ENCODE measurements at regions not wholly inside any gene's neighbourhood (a gene's known extent, or its start where the extent isn't known, plus 50 kb on each side); places are given as distances from the start of the nearest gene placed in this dataset.

GRCh38 chr4:177109769-177110168 is 199.9 kb upstream of the NEIL3 start:
- DNase-seq (ENCODE audit: low read depth) = no peak

GRCh38 chr4:177116161-177116560 is 193.5 kb upstream of the NEIL3 start:
- no peak for DNase-seq (ENCODE audit: low read depth)

GRCh38 chr4:177117256-177117655 is 192.4 kb upstream of the NEIL3 start:
- DNase-seq (ENCODE audit: low read depth) = no peak

- no peak for DNase-seq (ENCODE audit: low read depth)
These were observed 191.1 kb upstream of the NEIL3 start for GRCh38 chr4:177118596-177118995.

- DNase-seq (ENCODE audit: low read depth) = no peak
These were observed 190.6 kb upstream of the NEIL3 start for GRCh38 chr4:177119021-177119471.

GRCh38 chr4:177119691-177120090 is 190.0 kb upstream of the NEIL3 start:
- DNase-seq (ENCODE audit: low read depth) = no peak

- no peak for DNase-seq (ENCODE audit: low read depth)
These were observed 185.9 kb upstream of the NEIL3 start for GRCh38 chr4:177123811-177124210.

- DNase-seq (ENCODE audit: low read depth) = no peak
These were observed 185.2 kb upstream of the NEIL3 start for GRCh38 chr4:177124349-177125064.

- no peak for DNase-seq (ENCODE audit: low read depth)
These were observed 184.0 kb upstream of the NEIL3 start for GRCh38 chr4:177125656-177126055.

- DNase-seq (ENCODE audit: low read depth) = no peak
These were observed 182.0 kb upstream of the NEIL3 start for GRCh38 chr4:177127658-177128057.

- DNase-seq (ENCODE audit: low read depth) = no peak
These were observed 181.4 kb upstream of the NEIL3 start for GRCh38 chr4:177128306-177128705.

GRCh38 chr4:177131736-177132135 is 177.9 kb upstream of the NEIL3 start:
- DNase-seq (ENCODE audit: low read depth) = no peak

GRCh38 chr4:177147668-177148067 is 162.0 kb upstream of the NEIL3 start:
- DNase-seq (ENCODE audit: low read depth) = no peak

GRCh38 chr4:177155454-177155853 is 154.2 kb upstream of the NEIL3 start:
- DNase-seq (ENCODE audit: low read depth) = no peak

GRCh38 chr4:177159600-177159999 is 150.1 kb upstream of the NEIL3 start:
- no peak for DNase-seq (ENCODE audit: low read depth)

GRCh38 chr4:177161781-177162180 is 147.9 kb upstream of the NEIL3 start:
- DNase-seq (ENCODE audit: low read depth) = no peak

GRCh38 chr4:177163532-177163931 is 146.1 kb upstream of the NEIL3 start:
- no peak for DNase-seq (ENCODE audit: low read depth)

- DNase-seq (ENCODE audit: low read depth) = no peak
These were observed 138.1 kb upstream of the NEIL3 start for GRCh38 chr4:177171588-177171987.

GRCh38 chr4:177175473-177175872 is 134.2 kb upstream of the NEIL3 start:
- no peak for DNase-seq (ENCODE audit: low read depth)

- no peak for DNase-seq (ENCODE audit: low read depth)
These were observed 132.1 kb upstream of the NEIL3 start for GRCh38 chr4:177177541-177178081.

GRCh38 chr4:177178246-177178645 is 131.4 kb upstream of the NEIL3 start:
- no peak for DNase-seq (ENCODE audit: low read depth)

- no peak for DNase-seq (ENCODE audit: low read depth)
These were observed 127.5 kb upstream of the NEIL3 start for GRCh38 chr4:177182166-177182565.

GRCh38 chr4:177182728-177183127 is 126.9 kb upstream of the NEIL3 start:
- no peak for DNase-seq (ENCODE audit: low read depth)

GRCh38 chr4:177185151-177185550 is 124.5 kb upstream of the NEIL3 start:
- DNase-seq (ENCODE audit: low read depth) = no peak

Measured in stimulated activated CD8-positive, alpha-beta memory T cell treated with anti-CD3 and anti-CD28 coated beads, Interleukin-12 subunit alpha, Interleukin-12 subunit beta, amount 100 ng/mL, for 1 hour (primary cell).